ENCODE measurements at regions not wholly inside any gene's neighbourhood (a gene's known extent, or its start where the extent isn't known, plus 50 kb on each side); places are given as distances from the start of the nearest gene placed in this dataset.

GRCh38 chrX:5810636-5811035 is 418.0 kb downstream of the NLGN4X start:
- TF ChIP-seq ZNF274 (IDR thresholded peaks at IDR 0.05; ENCODE audit: low read depth, low read length) (no peak), YY1 (IDR thresholded peaks at IDR 0.05; ENCODE audit: insufficient read depth, insufficient read length) (no peak)

Data from NT2/D1 (cell line).